Vagina (tissue), 2 donors: ENCODE measurements at regions not wholly inside any gene's neighbourhood (a gene's known extent, or its start where the extent isn't known, plus 50 kb on each side); places are given as distances from the start of the nearest gene placed in this dataset.

Source experiments
- CTCF ChIP-seq, 3 experiments: fragments of 450-650 bp in 2 of 3; fragments of 200-600 bp in 1 of 3; sonication (generic) in 1 of 3; IDR thresholded peaks; one replicate each; pipeline ENCODE4 v1.5.1; 2017 to 2019; ENCODE audit warnings: antibody characterized with exemption in 3 of 3, mild to moderate bottlenecking in 2 of 3, moderate library complexity in 2 of 3
- POLR2A ChIP-seq, 2 donors: fragments of 450-650 bp; IDR thresholded peaks; one replicate each; pipeline ENCODE4 v1.6.1; 2017; ENCODE audit warnings: antibody characterized with exemption in 2 of 2, mild to moderate bottlenecking in 2 of 2, moderate library complexity in 2 of 2

- no peak for TF ChIP-seq CTCF (IDR thresholded peaks at IDR 0.05)
- TF ChIP-seq POLR2A (IDR thresholded peaks at IDR 0.05), result no peak
These were observed 276.2 kb downstream of the BRD1 start for GRCh38 chr22:49551446-49551845.
